ENCODE measurements at regions not wholly inside any gene's neighbourhood (a gene's known extent, or its start where the extent isn't known, plus 50 kb on each side); places are given as distances from the start of the nearest gene placed in this dataset.

DNA sequence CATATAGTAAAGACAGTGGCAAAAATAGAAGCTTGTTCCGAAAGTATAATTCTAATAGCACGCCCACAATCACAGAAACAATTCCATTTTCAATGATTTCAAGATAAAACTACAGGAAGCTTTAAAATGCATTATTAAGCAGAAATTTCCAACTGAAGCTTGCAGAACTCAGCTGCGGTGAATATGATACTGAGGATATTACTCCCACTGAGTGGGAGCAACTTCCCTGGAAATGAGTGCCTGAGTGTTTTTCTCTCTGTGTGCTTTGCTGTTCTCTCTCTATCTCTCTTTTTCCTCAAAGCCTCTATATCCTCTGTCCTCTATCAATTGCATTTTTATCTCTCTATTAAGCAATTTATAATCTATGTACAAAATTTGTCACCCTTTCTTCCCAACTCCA, 187.5 kb upstream of the PRDM9 start:
- Histone ChIP-seq H3K27me3 (no peaks in the 10 kb centered on the region), H3K27ac (no peak overlapping the region), H3K4me1 (no peaks in the 10 kb centered on the region), H3K4me3 (no peak overlapping the region), H3K9me3 (no peaks in the 10 kb centered on the region), H3K36me3 (ENCODE audit: low read depth, missing control alignments) (no peaks in the 10 kb centered on the region)
- 28 to 44% methylated on average over 3 of the region's 3 CpGs for WGBS, 2 donors
- TF ChIP-seq CTCF (IDR thresholded peaks at IDR 0.05) (no peak), POLR2A (IDR thresholded peaks at IDR 0.05) (no peak)
- DNase-seq, result no peak
- intact Hi-C loops (cut with DNase I; ENCODE audit: low total_unique reads), result no loop called here

DNA sequence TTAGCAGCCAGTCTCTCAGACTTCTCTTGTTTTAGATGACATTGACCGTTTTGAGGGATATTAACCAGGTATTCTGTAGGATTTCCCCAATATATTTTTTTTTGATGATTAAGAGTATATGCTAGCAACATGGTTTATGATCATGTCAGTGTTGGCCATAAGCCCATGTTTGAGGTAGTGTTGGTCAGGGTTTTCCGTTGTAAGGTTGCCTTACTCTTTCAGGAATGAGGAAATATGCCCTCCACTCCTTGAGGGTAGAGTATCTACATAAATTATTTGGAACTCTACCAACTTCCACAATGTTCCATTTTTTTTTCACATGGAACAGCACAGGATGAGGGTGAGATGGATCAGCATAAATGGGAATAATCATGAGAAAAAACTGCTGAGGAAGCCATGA, 188.4 kb upstream of the PRDM9 start:
- Histone ChIP-seq H3K27ac (no peak overlapping the region), H3K9me3 (no peaks in the 10 kb centered on the region), H3K36me3 (ENCODE audit: low read depth, missing control alignments) (no peaks in the 10 kb centered on the region), H3K4me3 (no peak overlapping the region), H3K4me1 (no peaks in the 10 kb centered on the region), H3K27me3 (no peaks in the 10 kb centered on the region)
- intact Hi-C loops (cut with DNase I; ENCODE audit: low total_unique reads), result no loop called here
- no peak for DNase-seq
- no peak for TF ChIP-seq CTCF (IDR thresholded peaks at IDR 0.05)
- no peak for TF ChIP-seq POLR2A (IDR thresholded peaks at IDR 0.05)
- WGBS, 2 donors, result 93 to 95% methylated on average over 2 of the region's 2 CpGs

DNA sequence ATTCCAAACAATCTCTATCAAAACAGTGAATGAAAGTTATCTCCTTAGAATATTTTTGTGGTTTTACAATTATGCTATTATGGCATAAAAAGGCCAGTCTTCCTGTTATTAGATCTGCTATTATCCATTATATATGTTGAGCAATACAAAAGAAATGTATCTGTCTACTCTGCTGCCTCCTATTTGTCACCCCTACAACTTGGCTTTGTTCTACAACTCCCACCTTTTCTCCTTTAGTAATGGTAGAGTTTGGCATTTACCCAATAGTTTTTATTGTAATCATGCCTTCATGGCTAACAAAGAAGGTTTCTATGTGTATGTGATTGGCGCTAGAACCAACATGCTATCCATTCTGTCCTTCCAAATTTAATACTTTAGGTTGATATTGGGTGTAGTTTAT, 189.2 kb upstream of the PRDM9 start:
- Histone ChIP-seq H3K9me3 (no peaks in the 10 kb centered on the region), H3K27ac (no peak overlapping the region), H3K4me3 (no peak overlapping the region), H3K36me3 (ENCODE audit: low read depth, missing control alignments) (no peaks in the 10 kb centered on the region), H3K27me3 (no peaks in the 10 kb centered on the region), H3K4me1 (no peaks in the 10 kb centered on the region)
- TF ChIP-seq POLR2A (IDR thresholded peaks at IDR 0.05) (no peak), CTCF (IDR thresholded peaks at IDR 0.05) (no peak)
- intact Hi-C loops (cut with DNase I; ENCODE audit: low total_unique reads), result no loop called here
- no peak for DNase-seq
- WGBS, 2 donors, result 100% methylated on average over 1 of the region's 1 CpG

DNA sequence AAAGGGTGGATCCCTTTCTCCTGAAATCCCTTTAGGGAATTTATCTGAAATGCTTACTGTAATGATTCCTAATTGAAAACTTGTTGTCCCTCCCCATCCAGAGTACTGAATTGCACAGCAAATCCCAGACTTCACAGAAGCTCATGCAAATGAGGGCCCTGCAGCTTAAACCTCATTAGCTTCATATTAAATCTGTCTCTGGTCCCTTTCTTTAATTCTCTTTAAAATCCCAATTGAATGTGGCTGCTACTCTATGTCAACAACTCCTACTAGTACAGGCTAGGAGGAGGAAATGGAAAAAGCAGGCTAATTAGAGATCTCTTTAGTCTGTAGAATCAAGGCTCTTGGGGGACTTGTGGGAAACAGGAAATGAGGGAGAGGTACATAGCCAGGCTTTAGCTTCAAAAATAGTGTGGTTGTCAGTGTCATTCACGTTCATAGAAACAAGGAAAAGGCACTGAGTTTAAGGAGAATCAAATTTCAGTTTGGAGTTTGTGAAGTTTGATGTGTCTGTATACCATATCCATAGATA, 191.3 kb upstream of the PRDM9 start:
- H3K27ac ChIP-seq, result no peak overlapping the region
- TF ChIP-seq POLR2A (IDR thresholded peaks at IDR 0.05), result no peak
- no peak for TF ChIP-seq CTCF (IDR thresholded peaks at IDR 0.05)
- H3K9me3 ChIP-seq, result no peaks in the 10 kb centered on the region
- H3K27me3 ChIP-seq, result no peaks in the 10 kb centered on the region
- H3K4me1 ChIP-seq, result no peaks in the 10 kb centered on the region
- no peaks in the 10 kb centered on the region for H3K36me3 ChIP-seq (ENCODE audit: low read depth, missing control alignments)
- intact Hi-C loops (cut with DNase I; ENCODE audit: low total_unique reads), result no loop called here
- WGBS, 2 donors, result 41 to 65% methylated on average over 1 of the region's 1 CpG
- no peak overlapping the region for H3K4me3 ChIP-seq
- no peak for DNase-seq

DNA sequence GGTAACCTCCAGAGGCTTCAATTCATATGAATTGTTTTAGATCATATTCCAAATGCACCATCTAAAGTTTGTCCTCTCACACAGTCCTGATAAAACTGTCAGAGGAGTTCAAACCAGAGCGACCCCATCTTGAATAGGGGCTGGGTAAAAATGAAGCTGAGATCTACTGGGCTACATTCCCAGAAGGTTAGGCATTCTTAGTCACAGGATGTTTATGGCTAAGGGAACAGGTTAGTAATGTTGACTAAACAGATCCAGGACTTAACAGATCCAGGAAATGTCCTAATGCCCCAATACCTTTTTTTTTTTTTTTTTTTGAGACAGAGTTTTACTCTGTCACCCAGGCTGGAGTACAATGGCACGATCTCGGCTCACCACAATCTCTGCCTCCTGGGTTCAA, 192.6 kb upstream of the PRDM9 start:
- H3K4me3 ChIP-seq, result no peak overlapping the region
- TF ChIP-seq CTCF (IDR thresholded peaks at IDR 0.05) (no peak), POLR2A (IDR thresholded peaks at IDR 0.05) (no peak)
- H3K27me3 ChIP-seq, result no peaks in the 10 kb centered on the region
- H3K4me1 ChIP-seq, result no peaks in the 10 kb centered on the region
- H3K27ac ChIP-seq, result no peak overlapping the region
- intact Hi-C loops (cut with DNase I; ENCODE audit: low total_unique reads), result no loop called here
- no peak for DNase-seq
- 80 to 90% methylated on average over 3 of the region's 3 CpGs for WGBS, 2 donors
- H3K36me3 ChIP-seq (ENCODE audit: low read depth, missing control alignments), result no peaks in the 10 kb centered on the region
- no peaks in the 10 kb centered on the region for H3K9me3 ChIP-seq

All from testis (tissue), 2 donors.